Right lobe of liver (tissue), 4 donors: ENCODE measurements at regions not wholly inside any gene's neighbourhood (a gene's known extent, or its start where the extent isn't known, plus 50 kb on each side); places are given as distances from the start of the nearest gene placed in this dataset.

Experiments used
- POLR2A ChIP-seq: fragments of 450-650 bp; IDR thresholded peaks from one replicate; pipeline ENCODE4 v1.6.1; 2017; ENCODE audit warnings: antibody characterized with exemption, mild to moderate bottlenecking
- TF ChIP-seq, protein P1 (sequence below), 4 donors: fragments of 200-600 bp in 3 of 4; fragments of 450-650 bp in 1 of 4; IDR thresholded peaks; one replicate each; pipeline versions ENCODE4 v1.5.1 to v1.8.0; 2016 to 2022; ENCODE audit warnings: antibody characterized with exemption in 4 of 4, mild to moderate bottlenecking in 2 of 4
- donor health status: DM: no; HTN: no; CAD: no.
- donor health status: DM: no; HTN: no; CAD: no.
- donor health status: DM: no; HTN: yes; CAD: no.

DNA sequence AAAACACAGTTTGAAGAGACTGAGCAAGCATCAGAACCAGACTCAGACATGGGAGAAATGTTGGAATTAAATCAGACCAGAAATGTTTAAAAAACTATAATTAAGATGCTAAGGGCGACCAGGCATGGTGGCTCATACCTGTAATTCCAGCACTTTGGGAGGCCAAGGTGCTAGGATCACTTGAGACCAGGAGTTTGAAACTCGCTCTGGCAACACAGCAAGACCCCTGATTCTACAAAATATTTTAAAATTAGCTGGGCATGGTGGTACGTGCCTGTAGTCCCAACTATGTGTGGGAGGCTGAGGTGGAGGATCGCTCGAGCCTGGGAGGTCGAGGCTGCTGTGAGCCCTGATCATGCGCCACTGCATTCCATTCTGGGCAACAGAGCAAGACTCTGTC, 160.3 kb downstream of the COPRS start:
- TF ChIP-seq, protein P1, sequence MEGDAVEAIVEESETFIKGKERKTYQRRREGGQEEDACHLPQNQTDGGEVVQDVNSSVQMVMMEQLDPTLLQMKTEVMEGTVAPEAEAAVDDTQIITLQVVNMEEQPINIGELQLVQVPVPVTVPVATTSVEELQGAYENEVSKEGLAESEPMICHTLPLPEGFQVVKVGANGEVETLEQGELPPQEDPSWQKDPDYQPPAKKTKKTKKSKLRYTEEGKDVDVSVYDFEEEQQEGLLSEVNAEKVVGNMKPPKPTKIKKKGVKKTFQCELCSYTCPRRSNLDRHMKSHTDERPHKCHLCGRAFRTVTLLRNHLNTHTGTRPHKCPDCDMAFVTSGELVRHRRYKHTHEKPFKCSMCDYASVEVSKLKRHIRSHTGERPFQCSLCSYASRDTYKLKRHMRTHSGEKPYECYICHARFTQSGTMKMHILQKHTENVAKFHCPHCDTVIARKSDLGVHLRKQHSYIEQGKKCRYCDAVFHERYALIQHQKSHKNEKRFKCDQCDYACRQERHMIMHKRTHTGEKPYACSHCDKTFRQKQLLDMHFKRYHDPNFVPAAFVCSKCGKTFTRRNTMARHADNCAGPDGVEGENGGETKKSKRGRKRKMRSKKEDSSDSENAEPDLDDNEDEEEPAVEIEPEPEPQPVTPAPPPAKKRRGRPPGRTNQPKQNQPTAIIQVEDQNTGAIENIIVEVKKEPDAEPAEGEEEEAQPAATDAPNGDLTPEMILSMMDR (IDR thresholded peaks at IDR 0.05), result no peak
- no peak for TF ChIP-seq POLR2A
